ENCODE measurements at regions not wholly inside any gene's neighbourhood (a gene's known extent, or its start where the extent isn't known, plus 50 kb on each side); places are given as distances from the start of the nearest gene placed in this dataset.
"Not testable (repeated sequence)": the region's sequence is repeated elsewhere in the genome, so short reads cannot be mapped to it uniquely, and the experiment has no call there.

- no peaks in the 10 kb centered on the region for H3K36me3 Mint-ChIP-seq
- H3K27me3 Mint-ChIP-seq (ENCODE audit: low read depth), result peaks cover 5% of the 10 kb centered on the region
- no peak for DNase-seq (ENCODE audit: low spot score in 2 of 2, unreplicated experiment in 2 of 2)
- peaks cover 9% of the 10 kb centered on the region for H3K4me1 Mint-ChIP-seq
- H3K4me3 Mint-ChIP-seq, result no peak overlapping the region
- H3K27ac Mint-ChIP-seq, result no peak overlapping the region
- no peaks in the 10 kb centered on the region for H3K9me3 Mint-ChIP-seq
- TF ChIP-seq CTCF (IDR thresholded peaks at IDR 0.05; ENCODE audit: unreplicated experiment), result no peak
Observed at GRCh38 chr4:146053891-146054290, 115.3 kb upstream of the ZNF827 start.

GRCh38 chr4:146051728-146052391, 113.2 kb upstream of the ZNF827 start:
- DNase-seq (ENCODE audit: low spot score in 2 of 2, unreplicated experiment in 2 of 2), result no peak
- peaks cover 9% of the 10 kb centered on the region for H3K4me1 Mint-ChIP-seq
- TF ChIP-seq CTCF (IDR thresholded peaks at IDR 0.05; ENCODE audit: unreplicated experiment), result no peak
- no peak overlapping the region for H3K4me3 Mint-ChIP-seq
- no peaks in the 10 kb centered on the region for H3K36me3 Mint-ChIP-seq
- no peak overlapping the region for H3K27ac Mint-ChIP-seq
- peaks cover 5% of the 10 kb centered on the region for H3K27me3 Mint-ChIP-seq (ENCODE audit: low read depth)
- peaks cover 14% of the 10 kb centered on the region for H3K9me3 Mint-ChIP-seq

GRCh38 chr4:146051223-146051622, 112.6 kb upstream of the ZNF827 start:
- Mint-ChIP-seq H3K4me3 (no peak overlapping the region), H3K36me3 (no peaks in the 10 kb centered on the region), H3K9me3 (peaks cover 17% of the 10 kb centered on the region), H3K27me3 (ENCODE audit: low read depth) (peaks cover 5% of the 10 kb centered on the region), H3K27ac (no peak overlapping the region), H3K4me1 (peaks cover 9% of the 10 kb centered on the region)
- DNase-seq (ENCODE audit: low spot score in 2 of 2, unreplicated experiment in 2 of 2), result no peak
- TF ChIP-seq CTCF (IDR thresholded peaks at IDR 0.05; ENCODE audit: unreplicated experiment), result no peak

- H3K9me3 Mint-ChIP-seq, result peaks cover 17% of the 10 kb centered on the region
- DNase-seq (ENCODE audit: low spot score in 2 of 2, unreplicated experiment in 2 of 2), result no peak
- no peak overlapping the region for H3K27ac Mint-ChIP-seq
- TF ChIP-seq CTCF (IDR thresholded peaks at IDR 0.05; ENCODE audit: unreplicated experiment), result no peak
- H3K36me3 Mint-ChIP-seq, result no peaks in the 10 kb centered on the region
- peaks cover 8% of the 10 kb centered on the region for H3K27me3 Mint-ChIP-seq (ENCODE audit: low read depth)
- H3K4me3 Mint-ChIP-seq, result no peak overlapping the region
- H3K4me1 Mint-ChIP-seq, result peaks cover 9% of the 10 kb centered on the region
Observed at GRCh38 chr4:146049802-146050201, 111.2 kb upstream of the ZNF827 start.

GRCh38 chr4:146047768-146048167, 109.1 kb upstream of the ZNF827 start:
- H3K36me3 Mint-ChIP-seq; H3K4me1 Mint-ChIP-seq; H3K27ac Mint-ChIP-seq; H3K4me3 Mint-ChIP-seq; DNase-seq (ENCODE audit: low spot score in 2 of 2, unreplicated experiment in 2 of 2); H3K27me3 Mint-ChIP-seq (ENCODE audit: low read depth): not testable (repeated sequence)
- H3K9me3 Mint-ChIP-seq, result peaks cover 32% of the 10 kb centered on the region

GRCh38 chr4:146041139-146042004, 102.7 kb upstream of the ZNF827 start:
- H3K36me3 Mint-ChIP-seq, result no peaks in the 10 kb centered on the region
- no peaks in the 10 kb centered on the region for H3K4me1 Mint-ChIP-seq
- H3K9me3 Mint-ChIP-seq, result peaks cover 17% of the 10 kb centered on the region
- no peak for TF ChIP-seq CTCF (IDR thresholded peaks at IDR 0.05; ENCODE audit: unreplicated experiment)
- H3K4me3 Mint-ChIP-seq, result no peak overlapping the region
- no peak for DNase-seq (ENCODE audit: low spot score in 2 of 2, unreplicated experiment in 2 of 2)
- peaks cover 10% of the 10 kb centered on the region for H3K27me3 Mint-ChIP-seq (ENCODE audit: low read depth)
- no peak overlapping the region for H3K27ac Mint-ChIP-seq
